B cell (primary cell): ENCODE measurements at regions not wholly inside any gene's neighbourhood (a gene's known extent, or its start where the extent isn't known, plus 50 kb on each side); places are given as distances from the start of the nearest gene placed in this dataset.

Source experiments
- EZH2 ChIP-seq: IDR thresholded peaks from 2 replicates; pipeline ENCODE4 v1.6.1; 2012; ENCODE audit warnings: borderline replicate concordance, low read depth, mild to moderate bottlenecking, moderate library complexity, low read length; ENCODE audit not compliant: insufficient read depth, poor library complexity, severe bottlenecking
- TF ChIP-seq, protein P1 (sequence below): fragments of 200-600 bp; IDR thresholded peaks from one replicate; pipeline ENCODE4 v1.8.0; 2022; ENCODE audit warnings: antibody characterized with exemption, mild to moderate bottlenecking

GRCh38 chr1:79594121-79594698, 587.7 kb upstream of the ADGRL4 start:
- TF ChIP-seq, protein P1, sequence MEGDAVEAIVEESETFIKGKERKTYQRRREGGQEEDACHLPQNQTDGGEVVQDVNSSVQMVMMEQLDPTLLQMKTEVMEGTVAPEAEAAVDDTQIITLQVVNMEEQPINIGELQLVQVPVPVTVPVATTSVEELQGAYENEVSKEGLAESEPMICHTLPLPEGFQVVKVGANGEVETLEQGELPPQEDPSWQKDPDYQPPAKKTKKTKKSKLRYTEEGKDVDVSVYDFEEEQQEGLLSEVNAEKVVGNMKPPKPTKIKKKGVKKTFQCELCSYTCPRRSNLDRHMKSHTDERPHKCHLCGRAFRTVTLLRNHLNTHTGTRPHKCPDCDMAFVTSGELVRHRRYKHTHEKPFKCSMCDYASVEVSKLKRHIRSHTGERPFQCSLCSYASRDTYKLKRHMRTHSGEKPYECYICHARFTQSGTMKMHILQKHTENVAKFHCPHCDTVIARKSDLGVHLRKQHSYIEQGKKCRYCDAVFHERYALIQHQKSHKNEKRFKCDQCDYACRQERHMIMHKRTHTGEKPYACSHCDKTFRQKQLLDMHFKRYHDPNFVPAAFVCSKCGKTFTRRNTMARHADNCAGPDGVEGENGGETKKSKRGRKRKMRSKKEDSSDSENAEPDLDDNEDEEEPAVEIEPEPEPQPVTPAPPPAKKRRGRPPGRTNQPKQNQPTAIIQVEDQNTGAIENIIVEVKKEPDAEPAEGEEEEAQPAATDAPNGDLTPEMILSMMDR, result no peak
- TF ChIP-seq EZH2, result no peak
